H9 (cell line): ENCODE measurements at regions not wholly inside any gene's neighbourhood (a gene's known extent, or its start where the extent isn't known, plus 50 kb on each side); places are given as distances from the start of the nearest gene placed in this dataset.
A peak's percentile ranks its signal among the peaks of the same experiment; 100 is the strongest.

Experiments used
- DNase-seq: peaks from one replicate; pipeline ENCODE4 v3.0.0-alpha.2; 2017
- H2AFZ ChIP-seq: one replicate; pipeline ENCODE4 v1.6.1; 2013; ENCODE audit warnings: mild to moderate bottlenecking, low read length, control low read depth, moderate library complexity
- H2AK5ac ChIP-seq: 2 replicates; pipeline ENCODE4 v1.6.1; 2013; ENCODE audit warnings: low read length, control low read depth, mixed read lengths; ENCODE audit not compliant: insufficient read length
- H2BK120ac ChIP-seq: one replicate; pipeline ENCODE4 v1.6.1; 2013; ENCODE audit warnings: low read depth, mild to moderate bottlenecking, low read length, control low read depth, inconsistent platforms; ENCODE audit not compliant: poor library complexity, severe bottlenecking
- H2BK12ac ChIP-seq: 2 replicates; pipeline ENCODE4 v1.6.1; 2013; ENCODE audit warnings: low read length, control low read depth, mixed read lengths, low read depth; ENCODE audit not compliant: insufficient read length
- H2BK15ac ChIP-seq: 2 replicates; pipeline ENCODE4 v1.6.1; 2013; ENCODE audit warnings: low read depth, low read length, control low read depth
- H2BK20ac ChIP-seq: one replicate; pipeline ENCODE4 v1.6.1; 2013; ENCODE audit warnings: low read depth, mild to moderate bottlenecking, low read length, control low read depth, inconsistent platforms; ENCODE audit not compliant: poor library complexity, severe bottlenecking
- H2BK5ac ChIP-seq: 2 replicates; pipeline ENCODE4 v1.6.1; 2013; ENCODE audit warnings: low read length, control low read depth, mixed read lengths; ENCODE audit not compliant: insufficient read length
- H3K14ac ChIP-seq: 2 replicates; pipeline ENCODE4 v1.6.1; 2013; ENCODE audit warnings: low read length, control low read depth; ENCODE audit not compliant: insufficient read depth
- H3K18ac ChIP-seq: 2 replicates; pipeline ENCODE4 v1.6.1; 2013; ENCODE audit warnings: low read depth, mild to moderate bottlenecking, mixed read lengths, low read length, control low read depth; ENCODE audit not compliant: insufficient read length
- H3K23ac ChIP-seq: 2 replicates; pipeline ENCODE4 v1.6.1; 2013; ENCODE audit warnings: low read length, control low read depth, mixed read lengths, low read depth; ENCODE audit not compliant: insufficient read length
- H3K23me2 ChIP-seq: 2 replicates; pipeline ENCODE4 v1.6.1; 2013; ENCODE audit warnings: low read depth, mild to moderate bottlenecking, mixed read lengths, low read length, control low read depth; ENCODE audit not compliant: insufficient read length, poor library complexity, severe bottlenecking
- H3K27ac ChIP-seq: 2 replicates; pipeline ENCODE4 v1.5.1; 2013; ENCODE audit warnings: low read length, control low read depth, mixed read lengths, low read depth; ENCODE audit not compliant: insufficient read length
- H3K27me3 ChIP-seq: 2 replicates; pipeline ENCODE4 v1.6.1; 2013; ENCODE audit warnings: low read length, control low read depth, inconsistent platforms; ENCODE audit not compliant: insufficient read depth
- H3K4ac ChIP-seq: 2 replicates; pipeline ENCODE4 v1.6.1; 2013; ENCODE audit warnings: low read depth, mild to moderate bottlenecking, control low read depth, inconsistent platforms, low read length, moderate library complexity
- H3K4me1 ChIP-seq: 2 replicates; pipeline ENCODE4 v1.6.1; 2013; ENCODE audit warnings: low read length, control low read depth, inconsistent platforms; ENCODE audit not compliant: insufficient read depth
- H3K4me2 ChIP-seq: 2 replicates; pipeline ENCODE4 v1.6.1; 2013; ENCODE audit warnings: low read length, control low read depth, mixed read lengths; ENCODE audit not compliant: insufficient read length, insufficient read depth
- H3K56ac ChIP-seq: 2 replicates; pipeline ENCODE4 v1.6.1; 2013; ENCODE audit warnings: low read depth, mild to moderate bottlenecking, mixed read lengths, low read length, control low read depth; ENCODE audit not compliant: insufficient read length
- H3K79me1 ChIP-seq: 2 replicates; pipeline ENCODE4 v1.6.1; 2013; ENCODE audit warnings: low read depth, mild to moderate bottlenecking, moderate library complexity, low read length, control low read depth, inconsistent platforms; ENCODE audit not compliant: insufficient read depth, poor library complexity, severe bottlenecking
- H3K79me2 ChIP-seq: 2 replicates; pipeline ENCODE4 v1.6.1; 2013; ENCODE audit warnings: low read length, control low read depth, inconsistent platforms; ENCODE audit not compliant: insufficient read depth
- H3K9ac ChIP-seq: 2 replicates; pipeline ENCODE4 v1.6.1; 2013; ENCODE audit warnings: low read length, control low read depth, mixed read lengths; ENCODE audit not compliant: insufficient read length; ENCODE audit errors: extremely low read depth
- H3K9me3 ChIP-seq: one replicate; pipeline ENCODE4 v1.6.1; 2013; ENCODE audit warnings: low read depth, low read length, inconsistent platforms; ENCODE audit not compliant: control insufficient read depth
- H3T11ph ChIP-seq: one replicate; pipeline ENCODE4 v1.6.1; 2013; ENCODE audit warnings: mild to moderate bottlenecking, low read length, control low read depth, inconsistent platforms
- H4K20me1 ChIP-seq: one replicate; pipeline ENCODE4 v1.6.1; 2013; ENCODE audit not compliant: control insufficient read depth, insufficient read length, insufficient read depth
- H4K5ac ChIP-seq: 2 replicates; pipeline ENCODE4 v1.6.1; 2013; ENCODE audit warnings: low read depth, mild to moderate bottlenecking, mixed read lengths, low read length, control low read depth; ENCODE audit not compliant: insufficient read length
- H4K8ac ChIP-seq: replicated peaks from 2 replicates; pipeline ENCODE4 v1.6.1; 2013; ENCODE audit warnings: low read length, control low read depth, mixed read lengths, low read depth; ENCODE audit not compliant: insufficient read length
- H4K91ac ChIP-seq: 2 replicates; pipeline ENCODE4 v1.6.1; 2013; ENCODE audit warnings: low read depth, mild to moderate bottlenecking, moderate library complexity, mixed read lengths, low read length, control low read depth; ENCODE audit not compliant: insufficient read length
- H3K27ac Mint-ChIP-seq, 3 experiments: 2 replicates in 2 of 3; 3 replicates in 1 of 3; pipeline ENCODE4 v1.8.0; 2020 to 2021; ENCODE audit warnings: mixed read lengths in 3 of 3, mild to moderate bottlenecking in 1 of 3, moderate library complexity in 1 of 3
- H3K27me3 Mint-ChIP-seq: 2 replicates; pipeline ENCODE4 v1.8.0; 2021; ENCODE audit warnings: low read depth, mild to moderate bottlenecking, moderate library complexity, mixed read lengths
- H3K36me3 Mint-ChIP-seq, 3 experiments: 2 replicates in 2 of 3; 3 replicates in 1 of 3; pipeline ENCODE4 v1.8.0; 2020 to 2021; ENCODE audit warnings: low read depth in 3 of 3, mixed read lengths in 3 of 3; ENCODE audit not compliant: insufficient read depth in 1 of 3
- H3K4me1 Mint-ChIP-seq, 2 experiments: 2 replicates each; pipeline ENCODE4 v1.8.0; 2020; ENCODE audit warnings: mixed read lengths in 2 of 2
- H3K4me3 Mint-ChIP-seq, 2 experiments: 2 replicates in 1 of 2; 3 replicates in 1 of 2; pipeline ENCODE4 v1.8.0; 2020 to 2021; ENCODE audit warnings: mild to moderate bottlenecking in 2 of 2, mixed read lengths in 2 of 2, moderate library complexity in 1 of 2
- H3K9me3 Mint-ChIP-seq, 2 experiments: 2 replicates in 1 of 2; 3 replicates in 1 of 2; pipeline ENCODE4 v1.8.0; 2020; ENCODE audit warnings: mild to moderate bottlenecking in 2 of 2, mixed read lengths in 2 of 2, moderate library complexity in 1 of 2
- WGBS: extraction: QIAGEN DNeasy Blood & Tissue Kit; methylation state at CpG from one replicate; pipeline ENCODE4 v1.1.7; 2013; ENCODE audit warnings: missing lambda C conversion rate, low lambda C conversion rate, mixed read lengths; ENCODE audit not compliant: insufficient read length; ENCODE audit errors: extremely low coverage; 5-methylcytosine and 5-hydroxymethylcytosine counted together
- TF ChIP-seq, protein P1 (sequence below): fragments of 200-600 bp; sonication (generic); conservative IDR thresholded peaks from 3 replicates; pipeline ENCODE4 v1.8.0; 2021; ENCODE audit warnings: antibody characterized with exemption, mild to moderate bottlenecking

DNA sequence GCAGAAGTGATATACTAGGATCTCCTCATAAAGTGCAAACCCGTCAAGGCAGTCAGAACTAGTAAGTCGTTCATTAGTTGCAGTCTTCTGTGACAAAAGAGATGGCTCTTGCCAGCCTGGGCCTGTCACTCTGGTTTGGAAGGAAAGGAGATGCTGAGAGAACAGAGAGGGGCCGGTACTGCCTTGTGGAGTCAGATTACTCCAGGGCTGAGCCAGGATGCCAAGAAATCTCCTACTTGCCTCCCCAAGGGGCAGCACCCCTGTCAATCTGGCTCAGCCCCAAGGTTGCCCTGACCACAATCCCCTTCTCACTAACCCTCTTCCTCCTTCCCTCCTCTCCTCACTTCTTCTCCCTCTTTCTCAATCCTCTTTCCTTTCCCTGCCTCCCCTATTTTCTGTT, 62.9 kb upstream of the ASPRV1 start:
- H3K4me2 ChIP-seq = no peak overlapping the region
- H2AFZ ChIP-seq = no peak overlapping the region
- WGBS = no CpG with 5 or more reads among the region's 3 CpGs
- Mint-ChIP-seq H3K27me3 (peaks cover 1% of the 10 kb centered on the region; the same call in 1 of the 2 replicates), H3K9me3 (no peaks in the 10 kb centered on the region; a peak in 1 of 5 replicates), H3K4me3 (no peak overlapping the region), H3K4me1 (peaks cover 10 to 11% of the 10 kb centered on the region in 2 experiments), H3K27ac (peak overlapping the region in 2 of 3 experiments; percentile 4 to 62; a peak in 3 of 7 replicates), H3K36me3 (peaks cover 2 to 9% (median 3%) of the 10 kb centered on the region in 3 experiments; a peak in 3 of 7 replicates)
- no peaks in the 10 kb centered on the region for H3K23me2 ChIP-seq
- no peak overlapping the region for H2AK5ac ChIP-seq
- H3K9ac ChIP-seq = no peak overlapping the region
- no peak overlapping the region for H2BK120ac ChIP-seq
- no peak overlapping the region for H2BK15ac ChIP-seq
- H3K27me3 ChIP-seq = no peaks in the 10 kb centered on the region
- no peaks in the 10 kb centered on the region for H4K20me1 ChIP-seq
- H4K5ac ChIP-seq = no peak overlapping the region
- no peak overlapping the region for H3K27ac ChIP-seq
- H3K9me3 ChIP-seq = no peaks in the 10 kb centered on the region
- H3T11ph ChIP-seq = no peak overlapping the region
- no peak overlapping the region for H3K18ac ChIP-seq
- TF ChIP-seq, protein P1, sequence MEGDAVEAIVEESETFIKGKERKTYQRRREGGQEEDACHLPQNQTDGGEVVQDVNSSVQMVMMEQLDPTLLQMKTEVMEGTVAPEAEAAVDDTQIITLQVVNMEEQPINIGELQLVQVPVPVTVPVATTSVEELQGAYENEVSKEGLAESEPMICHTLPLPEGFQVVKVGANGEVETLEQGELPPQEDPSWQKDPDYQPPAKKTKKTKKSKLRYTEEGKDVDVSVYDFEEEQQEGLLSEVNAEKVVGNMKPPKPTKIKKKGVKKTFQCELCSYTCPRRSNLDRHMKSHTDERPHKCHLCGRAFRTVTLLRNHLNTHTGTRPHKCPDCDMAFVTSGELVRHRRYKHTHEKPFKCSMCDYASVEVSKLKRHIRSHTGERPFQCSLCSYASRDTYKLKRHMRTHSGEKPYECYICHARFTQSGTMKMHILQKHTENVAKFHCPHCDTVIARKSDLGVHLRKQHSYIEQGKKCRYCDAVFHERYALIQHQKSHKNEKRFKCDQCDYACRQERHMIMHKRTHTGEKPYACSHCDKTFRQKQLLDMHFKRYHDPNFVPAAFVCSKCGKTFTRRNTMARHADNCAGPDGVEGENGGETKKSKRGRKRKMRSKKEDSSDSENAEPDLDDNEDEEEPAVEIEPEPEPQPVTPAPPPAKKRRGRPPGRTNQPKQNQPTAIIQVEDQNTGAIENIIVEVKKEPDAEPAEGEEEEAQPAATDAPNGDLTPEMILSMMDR = no peak
- H2BK20ac ChIP-seq = no peak overlapping the region
- no peak overlapping the region for H3K4ac ChIP-seq
- H3K4me1 ChIP-seq = no peaks in the 10 kb centered on the region
- H3K14ac ChIP-seq = no peak overlapping the region
- H2BK5ac ChIP-seq = no peak overlapping the region
- H3K79me2 ChIP-seq = no peaks in the 10 kb centered on the region
- no peak overlapping the region for H4K91ac ChIP-seq
- no peak overlapping the region for H3K23ac ChIP-seq
- H4K8ac ChIP-seq = no peak overlapping the region
- peak; percentile 54 for DNase-seq
- no peak overlapping the region for H3K56ac ChIP-seq
- H2BK12ac ChIP-seq = no peak overlapping the region
- H3K79me1 ChIP-seq = no peaks in the 10 kb centered on the region
